HL-60 (cell line): ENCODE measurements at regions not wholly inside any gene's neighbourhood (a gene's known extent, or its start where the extent isn't known, plus 50 kb on each side); places are given as distances from the start of the nearest gene placed in this dataset.

Experiments
- GABPA ChIP-seq: IDR thresholded peaks from 2 replicates; pipeline ENCODE4 v1.6.1; 2012; ENCODE audit warnings: low read depth
- POLR2AphosphoS5 ChIP-seq: IDR thresholded peaks from 2 replicates; pipeline ENCODE4 v1.6.1; 2012; ENCODE audit warnings: low read depth
- TF ChIP-seq, protein P1 (sequence below): IDR thresholded peaks from one replicate; pipeline ENCODE4 v1.5.1; 2011; ENCODE audit warnings: low read length, control low read depth, inconsistent platforms; ENCODE audit not compliant: insufficient read depth

GRCh38 chr3:74332165-74332564, 282.3 kb downstream of the CNTN3 start:
- TF ChIP-seq, protein P1, sequence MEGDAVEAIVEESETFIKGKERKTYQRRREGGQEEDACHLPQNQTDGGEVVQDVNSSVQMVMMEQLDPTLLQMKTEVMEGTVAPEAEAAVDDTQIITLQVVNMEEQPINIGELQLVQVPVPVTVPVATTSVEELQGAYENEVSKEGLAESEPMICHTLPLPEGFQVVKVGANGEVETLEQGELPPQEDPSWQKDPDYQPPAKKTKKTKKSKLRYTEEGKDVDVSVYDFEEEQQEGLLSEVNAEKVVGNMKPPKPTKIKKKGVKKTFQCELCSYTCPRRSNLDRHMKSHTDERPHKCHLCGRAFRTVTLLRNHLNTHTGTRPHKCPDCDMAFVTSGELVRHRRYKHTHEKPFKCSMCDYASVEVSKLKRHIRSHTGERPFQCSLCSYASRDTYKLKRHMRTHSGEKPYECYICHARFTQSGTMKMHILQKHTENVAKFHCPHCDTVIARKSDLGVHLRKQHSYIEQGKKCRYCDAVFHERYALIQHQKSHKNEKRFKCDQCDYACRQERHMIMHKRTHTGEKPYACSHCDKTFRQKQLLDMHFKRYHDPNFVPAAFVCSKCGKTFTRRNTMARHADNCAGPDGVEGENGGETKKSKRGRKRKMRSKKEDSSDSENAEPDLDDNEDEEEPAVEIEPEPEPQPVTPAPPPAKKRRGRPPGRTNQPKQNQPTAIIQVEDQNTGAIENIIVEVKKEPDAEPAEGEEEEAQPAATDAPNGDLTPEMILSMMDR, result no peak
- TF ChIP-seq POLR2AphosphoS5 (no peak), GABPA (no peak)
